ENCODE measurements at regions not wholly inside any gene's neighbourhood (a gene's known extent, or its start where the extent isn't known, plus 50 kb on each side); places are given as distances from the start of the nearest gene placed in this dataset.

- TF ChIP-seq CTCF (IDR thresholded peaks at IDR 0.05), result no peak
- TF ChIP-seq POLR2A (IDR thresholded peaks at IDR 0.05), result no peak
Observed at GRCh38 chr12:108424816-108425215, 85.7 kb upstream of the CMKLR1 start.

All from thyroid gland (tissue), 4 donors.